ENCODE measurements at regions not wholly inside any gene's neighbourhood (a gene's known extent, or its start where the extent isn't known, plus 50 kb on each side); places are given as distances from the start of the nearest gene placed in this dataset.

DNA sequence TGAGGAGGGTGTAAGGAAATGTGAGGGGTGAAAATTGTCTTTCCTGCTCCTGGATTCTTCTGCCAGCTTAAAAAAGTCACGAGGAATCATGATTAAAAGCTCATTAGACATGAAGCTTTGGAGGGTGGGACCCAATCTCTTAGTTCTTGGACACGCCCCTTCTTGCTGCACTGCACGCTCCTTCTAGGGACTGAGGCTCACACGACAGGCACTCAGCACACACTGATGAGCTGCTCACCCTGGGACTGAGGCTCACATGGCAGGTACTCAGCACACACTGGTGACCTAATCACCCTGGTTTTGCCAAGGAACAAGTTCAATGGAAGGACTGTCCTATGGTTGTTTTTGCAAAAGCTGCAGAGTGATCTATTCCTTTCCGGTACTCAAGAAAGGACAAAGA is 65.8 kb upstream of the ELMO1 start:
- TF ChIP-seq, protein P1, sequence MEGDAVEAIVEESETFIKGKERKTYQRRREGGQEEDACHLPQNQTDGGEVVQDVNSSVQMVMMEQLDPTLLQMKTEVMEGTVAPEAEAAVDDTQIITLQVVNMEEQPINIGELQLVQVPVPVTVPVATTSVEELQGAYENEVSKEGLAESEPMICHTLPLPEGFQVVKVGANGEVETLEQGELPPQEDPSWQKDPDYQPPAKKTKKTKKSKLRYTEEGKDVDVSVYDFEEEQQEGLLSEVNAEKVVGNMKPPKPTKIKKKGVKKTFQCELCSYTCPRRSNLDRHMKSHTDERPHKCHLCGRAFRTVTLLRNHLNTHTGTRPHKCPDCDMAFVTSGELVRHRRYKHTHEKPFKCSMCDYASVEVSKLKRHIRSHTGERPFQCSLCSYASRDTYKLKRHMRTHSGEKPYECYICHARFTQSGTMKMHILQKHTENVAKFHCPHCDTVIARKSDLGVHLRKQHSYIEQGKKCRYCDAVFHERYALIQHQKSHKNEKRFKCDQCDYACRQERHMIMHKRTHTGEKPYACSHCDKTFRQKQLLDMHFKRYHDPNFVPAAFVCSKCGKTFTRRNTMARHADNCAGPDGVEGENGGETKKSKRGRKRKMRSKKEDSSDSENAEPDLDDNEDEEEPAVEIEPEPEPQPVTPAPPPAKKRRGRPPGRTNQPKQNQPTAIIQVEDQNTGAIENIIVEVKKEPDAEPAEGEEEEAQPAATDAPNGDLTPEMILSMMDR (IDR thresholded peaks at IDR 0.05), result no peak
- TF ChIP-seq POLR2AphosphoS5 (IDR thresholded peaks at IDR 0.05), result no peak

Measured in sigmoid colon (tissue), 4 donors.